Activated naive CD4-positive, alpha-beta T cell treated with Interleukin-2 at 50 U/mL for 16 hours (primary cell): ENCODE measurements at regions not wholly inside any gene's neighbourhood (a gene's known extent, or its start where the extent isn't known, plus 50 kb on each side); places are given as distances from the start of the nearest gene placed in this dataset.

ENCODE experiments used
- DNase-seq: peaks from one replicate; pipeline ENCODE4 v3.0.0-alpha.2; 2020

- no peak for DNase-seq
Measured at GRCh38 chr3:19093084-19093483, 55.2 kb upstream of the KCNH8 start.

- DNase-seq = no peak
Measured at GRCh38 chr3:19077388-19077787, 70.9 kb upstream of the KCNH8 start.

- no peak for DNase-seq
Measured at GRCh38 chr3:19075037-19075436, 73.3 kb upstream of the KCNH8 start.

- DNase-seq = no peak
Measured at GRCh38 chr3:19074257-19074900, 73.9 kb upstream of the KCNH8 start.

- no peak for DNase-seq
Measured at GRCh38 chr3:19073341-19074105, 74.8 kb upstream of the KCNH8 start.

- no peak for DNase-seq
Measured at GRCh38 chr3:19070325-19070724, 78.0 kb upstream of the KCNH8 start.

GRCh38 chr3:19065027-19065426, 83.3 kb upstream of the KCNH8 start:
- DNase-seq = no peak

GRCh38 chr3:19063936-19064335, 84.4 kb upstream of the KCNH8 start:
- no peak for DNase-seq

GRCh38 chr3:19060404-19060803, 87.9 kb upstream of the KCNH8 start:
- DNase-seq = no peak

- DNase-seq = no peak
Measured at GRCh38 chr3:19052874-19053273, 95.4 kb upstream of the KCNH8 start.

GRCh38 chr3:19046440-19046839, 101.9 kb upstream of the KCNH8 start:
- DNase-seq = no peak

GRCh38 chr3:19030522-19030839, 117.8 kb upstream of the KCNH8 start:
- no peak for DNase-seq

- DNase-seq = no peak
Measured at GRCh38 chr3:19029837-19030521, 118.3 kb upstream of the KCNH8 start.

GRCh38 chr3:19025441-19025840, 122.9 kb upstream of the KCNH8 start:
- DNase-seq = no peak

GRCh38 chr3:19022546-19022945, 125.8 kb upstream of the KCNH8 start:
- DNase-seq = no peak

- no peak for DNase-seq
Measured at GRCh38 chr3:19016851-19017250, 131.5 kb upstream of the KCNH8 start.

GRCh38 chr3:19013879-19014278, 134.4 kb upstream of the KCNH8 start:
- DNase-seq = no peak

GRCh38 chr3:19012846-19013245, 135.5 kb upstream of the KCNH8 start:
- no peak for DNase-seq

GRCh38 chr3:19002606-19003005, 145.7 kb upstream of the KCNH8 start:
- DNase-seq = no peak

GRCh38 chr3:18998069-18998468, 150.2 kb upstream of the KCNH8 start:
- no peak for DNase-seq

GRCh38 chr3:18992709-18993108, 155.6 kb upstream of the KCNH8 start:
- no peak for DNase-seq

GRCh38 chr3:18989237-18989795, 159.0 kb upstream of the KCNH8 start:
- no peak for DNase-seq

GRCh38 chr3:18988614-18989229, 159.6 kb upstream of the KCNH8 start:
- no peak for DNase-seq
